ENCODE measurements at regions not wholly inside any gene's neighbourhood (a gene's known extent, or its start where the extent isn't known, plus 50 kb on each side); places are given as distances from the start of the nearest gene placed in this dataset.
"Not testable (repeated sequence)": the region's sequence is repeated elsewhere in the genome, so short reads cannot be mapped to it uniquely, and the experiment has no call there.

GRCh38 chr9:80755586-80755985 lies 933.8 kb downstream of the TLE1 start:
- DNase-seq (ENCODE audit: low read depth), result no peak

GRCh38 chr9:80747056-80747455 lies 942.3 kb downstream of the TLE1 start:
- DNase-seq (ENCODE audit: low read depth), result not testable (repeated sequence)

- DNase-seq (ENCODE audit: low read depth), result no peak
Observed at GRCh38 chr9:80732506-80732905, 956.8 kb downstream of the TLE1 start.

GRCh38 chr9:80720579-80720978 lies 968.8 kb downstream of the TLE1 start:
- DNase-seq (ENCODE audit: low read depth), result no peak

- no peak for DNase-seq (ENCODE audit: low read depth)
Observed at GRCh38 chr9:80707120-80707519, 982.2 kb downstream of the TLE1 start.

- DNase-seq (ENCODE audit: low read depth), result no peak
Observed at GRCh38 chr9:80701061-80701460, 988.3 kb downstream of the TLE1 start.

- no peak for DNase-seq (ENCODE audit: low read depth)
Observed at GRCh38 chr9:80699511-80699998, 989.8 kb downstream of the TLE1 start.

GRCh38 chr9:80698725-80699410 lies 990.5 kb downstream of the TLE1 start:
- DNase-seq (ENCODE audit: low read depth), result no peak

- DNase-seq (ENCODE audit: low read depth), result no peak
Observed at GRCh38 chr9:80692751-80693150, 996.6 kb downstream of the TLE1 start.

- no peak for DNase-seq (ENCODE audit: low read depth)
Observed at GRCh38 chr9:80691229-80691628, 998.1 kb downstream of the TLE1 start.

- DNase-seq (ENCODE audit: low read depth), result no peak
Observed at GRCh38 chr9:80690349-80690939, 998.9 kb downstream of the TLE1 start.

- DNase-seq (ENCODE audit: low read depth), result no peak
Observed at GRCh38 chr9:80679916-80680315, 1009.4 kb downstream of the TLE1 start.

GRCh38 chr9:80678906-80679305 lies 1010.4 kb downstream of the TLE1 start:
- no peak for DNase-seq (ENCODE audit: low read depth)

- DNase-seq (ENCODE audit: low read depth), result no peak
Observed at GRCh38 chr9:80673496-80673895, 1015.9 kb downstream of the TLE1 start.

- DNase-seq (ENCODE audit: low read depth), result no peak
Observed at GRCh38 chr9:80665479-80665878, 1023.9 kb downstream of the TLE1 start.

GRCh38 chr9:80664327-80665210 lies 1024.8 kb downstream of the TLE1 start:
- no peak for DNase-seq (ENCODE audit: low read depth)

- not testable (repeated sequence) for DNase-seq (ENCODE audit: low read depth)
Observed at GRCh38 chr9:80659751-80660150, 1029.6 kb downstream of the TLE1 start.

GRCh38 chr9:80651044-80651443 lies 1038.3 kb downstream of the TLE1 start:
- DNase-seq (ENCODE audit: low read depth), result no peak

GRCh38 chr9:80649496-80649895 lies 1039.9 kb downstream of the TLE1 start:
- no peak for DNase-seq (ENCODE audit: low read depth)

GRCh38 chr9:80649001-80649420 lies 1040.3 kb downstream of the TLE1 start:
- DNase-seq (ENCODE audit: low read depth), result no peak

- DNase-seq (ENCODE audit: low read depth), result no peak
Observed at GRCh38 chr9:80648336-80648735, 1041.0 kb downstream of the TLE1 start.

GRCh38 chr9:80646211-80646610 lies 1043.1 kb downstream of the TLE1 start:
- no peak for DNase-seq (ENCODE audit: low read depth)

GRCh38 chr9:80644044-80644443 lies 1045.3 kb downstream of the TLE1 start:
- no peak for DNase-seq (ENCODE audit: low read depth)

All from activated T-cell treated with anti-CD3 and anti-CD28 coated beads for 48 hours (primary cell).